ENCODE measurements at regions not wholly inside any gene's neighbourhood (a gene's known extent, or its start where the extent isn't known, plus 50 kb on each side); places are given as distances from the start of the nearest gene placed in this dataset.

DNA sequence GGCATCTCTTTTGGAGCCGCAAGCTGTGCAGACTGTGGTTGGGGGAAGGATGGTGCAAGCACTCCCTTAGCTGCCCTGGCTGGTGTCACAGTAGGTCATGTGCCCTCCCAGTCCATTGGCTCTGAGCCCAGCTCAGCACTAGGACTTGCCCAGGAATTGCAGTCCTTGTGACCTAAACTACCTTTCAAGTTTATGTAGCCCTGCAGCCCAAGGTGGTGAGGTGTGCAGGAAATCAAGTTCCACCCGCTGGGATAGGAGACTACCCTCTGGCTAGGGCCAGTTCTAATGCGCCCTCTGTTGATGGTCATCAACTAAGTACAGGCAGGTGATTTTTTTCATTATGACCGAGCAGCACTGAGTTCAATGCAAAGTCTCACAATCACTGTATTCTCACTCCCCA lies 335.2 kb downstream of the UBE2NL start:
- TF ChIP-seq, protein P1, sequence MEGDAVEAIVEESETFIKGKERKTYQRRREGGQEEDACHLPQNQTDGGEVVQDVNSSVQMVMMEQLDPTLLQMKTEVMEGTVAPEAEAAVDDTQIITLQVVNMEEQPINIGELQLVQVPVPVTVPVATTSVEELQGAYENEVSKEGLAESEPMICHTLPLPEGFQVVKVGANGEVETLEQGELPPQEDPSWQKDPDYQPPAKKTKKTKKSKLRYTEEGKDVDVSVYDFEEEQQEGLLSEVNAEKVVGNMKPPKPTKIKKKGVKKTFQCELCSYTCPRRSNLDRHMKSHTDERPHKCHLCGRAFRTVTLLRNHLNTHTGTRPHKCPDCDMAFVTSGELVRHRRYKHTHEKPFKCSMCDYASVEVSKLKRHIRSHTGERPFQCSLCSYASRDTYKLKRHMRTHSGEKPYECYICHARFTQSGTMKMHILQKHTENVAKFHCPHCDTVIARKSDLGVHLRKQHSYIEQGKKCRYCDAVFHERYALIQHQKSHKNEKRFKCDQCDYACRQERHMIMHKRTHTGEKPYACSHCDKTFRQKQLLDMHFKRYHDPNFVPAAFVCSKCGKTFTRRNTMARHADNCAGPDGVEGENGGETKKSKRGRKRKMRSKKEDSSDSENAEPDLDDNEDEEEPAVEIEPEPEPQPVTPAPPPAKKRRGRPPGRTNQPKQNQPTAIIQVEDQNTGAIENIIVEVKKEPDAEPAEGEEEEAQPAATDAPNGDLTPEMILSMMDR (IDR thresholded peaks at IDR 0.05; ENCODE audit: poor library complexity, severe bottlenecking) = no peak
- TF ChIP-seq POLR2AphosphoS5 (IDR thresholded peaks at IDR 0.05) = no peak
- no peak for TF ChIP-seq EZH2 (IDR thresholded peaks at IDR 0.05; ENCODE audit: borderline replicate concordance, insufficient read depth, low read length, poor library complexity, severe bottlenecking)
- TF ChIP-seq, protein P2, sequence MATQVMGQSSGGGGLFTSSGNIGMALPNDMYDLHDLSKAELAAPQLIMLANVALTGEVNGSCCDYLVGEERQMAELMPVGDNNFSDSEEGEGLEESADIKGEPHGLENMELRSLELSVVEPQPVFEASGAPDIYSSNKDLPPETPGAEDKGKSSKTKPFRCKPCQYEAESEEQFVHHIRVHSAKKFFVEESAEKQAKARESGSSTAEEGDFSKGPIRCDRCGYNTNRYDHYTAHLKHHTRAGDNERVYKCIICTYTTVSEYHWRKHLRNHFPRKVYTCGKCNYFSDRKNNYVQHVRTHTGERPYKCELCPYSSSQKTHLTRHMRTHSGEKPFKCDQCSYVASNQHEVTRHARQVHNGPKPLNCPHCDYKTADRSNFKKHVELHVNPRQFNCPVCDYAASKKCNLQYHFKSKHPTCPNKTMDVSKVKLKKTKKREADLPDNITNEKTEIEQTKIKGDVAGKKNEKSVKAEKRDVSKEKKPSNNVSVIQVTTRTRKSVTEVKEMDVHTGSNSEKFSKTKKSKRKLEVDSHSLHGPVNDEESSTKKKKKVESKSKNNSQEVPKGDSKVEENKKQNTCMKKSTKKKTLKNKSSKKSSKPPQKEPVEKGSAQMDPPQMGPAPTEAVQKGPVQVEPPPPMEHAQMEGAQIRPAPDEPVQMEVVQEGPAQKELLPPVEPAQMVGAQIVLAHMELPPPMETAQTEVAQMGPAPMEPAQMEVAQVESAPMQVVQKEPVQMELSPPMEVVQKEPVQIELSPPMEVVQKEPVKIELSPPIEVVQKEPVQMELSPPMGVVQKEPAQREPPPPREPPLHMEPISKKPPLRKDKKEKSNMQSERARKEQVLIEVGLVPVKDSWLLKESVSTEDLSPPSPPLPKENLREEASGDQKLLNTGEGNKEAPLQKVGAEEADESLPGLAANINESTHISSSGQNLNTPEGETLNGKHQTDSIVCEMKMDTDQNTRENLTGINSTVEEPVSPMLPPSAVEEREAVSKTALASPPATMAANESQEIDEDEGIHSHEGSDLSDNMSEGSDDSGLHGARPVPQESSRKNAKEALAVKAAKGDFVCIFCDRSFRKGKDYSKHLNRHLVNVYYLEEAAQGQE (IDR thresholded peaks at IDR 0.05; ENCODE audit: borderline replicate concordance) = no peak
- TF ChIP-seq EP300 (conservative IDR thresholded peaks at IDR 0.05; ENCODE audit: poor library complexity, severe bottlenecking) = no peak
- TF ChIP-seq TAF1 (IDR thresholded peaks at IDR 0.05; ENCODE audit: low read depth) = no peak
- no peak for TF ChIP-seq SMC3 (conservative IDR thresholded peaks at IDR 0.05; ENCODE audit: poor library complexity)

All from neural cell (in vitro differentiated cells).